GM12891 (cell line): ENCODE measurements at regions not wholly inside any gene's neighbourhood (a gene's known extent, or its start where the extent isn't known, plus 50 kb on each side); places are given as distances from the start of the nearest gene placed in this dataset.

Experiments
- POLR2A ChIP-seq: IDR thresholded peaks from 2 replicates; pipeline ENCODE4 v1.6.1; 2011; ENCODE audit warnings: low read depth, low read length, control low read depth
- SPI1 ChIP-seq: IDR thresholded peaks from 2 replicates; pipeline ENCODE4 v1.6.1; 2011; ENCODE audit warnings: low read depth, low read length, control low read depth

GRCh38 chr3:44132061-44132460 lies 109.6 kb upstream of the TOPAZ1 start:
- TF ChIP-seq POLR2A (no peak), SPI1 (no peak)
